Smooth muscle cell (in vitro differentiated cells): ENCODE measurements at regions not wholly inside any gene's neighbourhood (a gene's known extent, or its start where the extent isn't known, plus 50 kb on each side); places are given as distances from the start of the nearest gene placed in this dataset.

ENCODE experiments used
- DNase-seq: peaks from one replicate; lab custom pipeline; 2025; ENCODE audit not compliant: unreplicated experiment; lab: John Stamatoyannopoulos, UW
- H2AFZ ChIP-seq: fragments of 200-600 bp; sonication (generic); 2 replicates; pipeline ENCODE4 v1.6.0; 2016; ENCODE audit warnings: antibody characterized with exemption, low read depth, mild to moderate bottlenecking
- H3F3A ChIP-seq: fragments of 200-600 bp; sonication (generic); 2 replicates; pipeline ENCODE4 v1.6.0; 2017; ENCODE audit warnings: antibody characterized with exemption, low read depth
- H3K27ac ChIP-seq: fragments of 200-600 bp; sonication (generic); 2 replicates; pipeline ENCODE4 v1.5.1; 2016; ENCODE audit warnings: low read depth, mild to moderate bottlenecking
- H3K27me3 ChIP-seq: fragments of 200-600 bp; sonication (generic); 2 replicates; pipeline ENCODE4 v1.6.1; 2016; ENCODE audit warnings: low read depth, mild to moderate bottlenecking
- H3K36me3 ChIP-seq: fragments of 200-600 bp; sonication (generic); 2 replicates; pipeline ENCODE4 v1.5.1; 2016; ENCODE audit warnings: low read depth
- H3K4me1 ChIP-seq: fragments of 200-600 bp; sonication (generic); 2 replicates; pipeline ENCODE4 v1.5.1; 2016; ENCODE audit warnings: low read depth
- H3K4me2 ChIP-seq: fragments of 200-600 bp; sonication (generic); 2 replicates; pipeline ENCODE4 v1.6.0; 2016; ENCODE audit warnings: mild to moderate bottlenecking
- H3K4me3 ChIP-seq: fragments of 200-600 bp; sonication (generic); 2 replicates; pipeline ENCODE4 v1.5.1; 2016; ENCODE audit warnings: mild to moderate bottlenecking
- H3K79me2 ChIP-seq: fragments of 200-600 bp; sonication (generic); 2 replicates; pipeline ENCODE4 v1.6.0; 2016; ENCODE audit warnings: low read depth, mild to moderate bottlenecking
- H3K9ac ChIP-seq: fragments of 200-600 bp; sonication (generic); 2 replicates; pipeline ENCODE4 v1.6.0; 2016; ENCODE audit warnings: low read depth
- H3K9me3 ChIP-seq: fragments of 200-600 bp; sonication (generic); replicated peaks from 2 replicates; pipeline ENCODE4 v1.5.1; 2016; ENCODE audit warnings: low read depth
- H4K20me1 ChIP-seq: fragments of 200-600 bp; sonication (generic); 2 replicates; pipeline ENCODE4 v1.6.0; 2016; ENCODE audit warnings: low read depth
- WGBS: methylation state at CpG from one replicate; pipeline ENCODE4 v1.1.7; 2016; ENCODE audit warnings: low lambda C conversion rate; 5-methylcytosine and 5-hydroxymethylcytosine counted together
- TF ChIP-seq, protein P1 (sequence below): fragments of 200-600 bp; sonication (generic); IDR thresholded peaks from 2 replicates; pipeline ENCODE4 v1.5.1; 2017; ENCODE audit warnings: borderline replicate concordance, mild to moderate bottlenecking, antibody characterized with exemption; ENCODE audit not compliant: insufficient read depth, poor library complexity, severe bottlenecking

DNA sequence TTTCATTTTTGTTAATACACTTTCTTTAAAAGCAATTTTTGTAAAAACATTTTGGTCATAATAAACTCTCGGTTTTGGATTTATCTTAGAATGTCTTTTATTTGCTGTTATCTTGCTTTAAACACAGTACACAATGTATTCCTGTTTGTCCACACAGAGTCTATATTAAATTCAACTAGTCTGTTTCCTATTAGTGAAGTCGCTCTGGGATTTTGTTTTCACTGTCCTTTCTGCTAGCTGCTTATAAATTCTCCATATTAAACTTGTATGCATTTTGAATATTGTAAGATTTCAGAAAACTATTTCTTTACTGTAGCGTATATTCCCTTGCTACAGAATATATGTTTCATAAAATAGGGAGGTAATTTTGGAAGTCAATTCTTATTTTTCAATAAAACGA is 630.2 kb downstream of the HDGFL1 start:
- H3K9ac ChIP-seq = no peak overlapping the region
- no peak overlapping the region for H3K4me2 ChIP-seq
- H3K4me1 ChIP-seq = no peaks in the 10 kb centered on the region
- no peak for DNase-seq
- H3K27ac ChIP-seq = no peak overlapping the region
- H3F3A ChIP-seq = no peaks in the 10 kb centered on the region
- H4K20me1 ChIP-seq = no peaks in the 10 kb centered on the region
- 84% methylated on average over 4 of the region's 4 CpGs for WGBS
- H3K9me3 ChIP-seq = no peaks in the 10 kb centered on the region
- H3K27me3 ChIP-seq = no peaks in the 10 kb centered on the region
- H2AFZ ChIP-seq = no peak overlapping the region
- TF ChIP-seq, protein P1, sequence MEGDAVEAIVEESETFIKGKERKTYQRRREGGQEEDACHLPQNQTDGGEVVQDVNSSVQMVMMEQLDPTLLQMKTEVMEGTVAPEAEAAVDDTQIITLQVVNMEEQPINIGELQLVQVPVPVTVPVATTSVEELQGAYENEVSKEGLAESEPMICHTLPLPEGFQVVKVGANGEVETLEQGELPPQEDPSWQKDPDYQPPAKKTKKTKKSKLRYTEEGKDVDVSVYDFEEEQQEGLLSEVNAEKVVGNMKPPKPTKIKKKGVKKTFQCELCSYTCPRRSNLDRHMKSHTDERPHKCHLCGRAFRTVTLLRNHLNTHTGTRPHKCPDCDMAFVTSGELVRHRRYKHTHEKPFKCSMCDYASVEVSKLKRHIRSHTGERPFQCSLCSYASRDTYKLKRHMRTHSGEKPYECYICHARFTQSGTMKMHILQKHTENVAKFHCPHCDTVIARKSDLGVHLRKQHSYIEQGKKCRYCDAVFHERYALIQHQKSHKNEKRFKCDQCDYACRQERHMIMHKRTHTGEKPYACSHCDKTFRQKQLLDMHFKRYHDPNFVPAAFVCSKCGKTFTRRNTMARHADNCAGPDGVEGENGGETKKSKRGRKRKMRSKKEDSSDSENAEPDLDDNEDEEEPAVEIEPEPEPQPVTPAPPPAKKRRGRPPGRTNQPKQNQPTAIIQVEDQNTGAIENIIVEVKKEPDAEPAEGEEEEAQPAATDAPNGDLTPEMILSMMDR = no peak
- H3K4me3 ChIP-seq = no peak overlapping the region
- H3K36me3 ChIP-seq = no peaks in the 10 kb centered on the region
- H3K79me2 ChIP-seq = no peaks in the 10 kb centered on the region

DNA sequence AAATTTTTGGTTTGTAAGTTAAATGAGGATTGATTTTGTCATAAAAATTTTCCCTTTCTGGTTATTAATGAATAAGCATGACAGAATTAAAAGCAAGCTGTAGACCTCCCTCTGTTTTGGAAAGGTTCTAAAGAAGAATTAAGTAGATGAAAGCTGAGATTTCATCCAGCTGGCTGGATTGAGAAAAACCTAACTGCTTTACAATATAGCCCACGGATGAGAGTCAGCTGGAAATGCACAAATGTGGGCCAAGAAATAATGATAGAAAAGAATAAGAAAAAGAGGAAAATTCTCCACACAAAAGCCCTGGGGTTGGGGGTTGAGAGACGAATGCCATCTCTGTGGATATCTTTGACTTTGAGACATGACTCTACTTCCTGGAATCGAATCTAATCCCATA is 631.6 kb downstream of the HDGFL1 start:
- TF ChIP-seq, protein P1 = no peak
- Histone ChIP-seq H3K79me2 (no peaks in the 10 kb centered on the region), H3F3A (no peaks in the 10 kb centered on the region), H3K9ac (no peak overlapping the region), H3K9me3 (no peaks in the 10 kb centered on the region), H3K27me3 (no peaks in the 10 kb centered on the region), H2AFZ (no peak overlapping the region), H3K4me2 (no peak overlapping the region), H3K4me1 (no peaks in the 10 kb centered on the region), H3K36me3 (no peaks in the 10 kb centered on the region), H3K27ac (no peak overlapping the region), H3K4me3 (no peak overlapping the region), H4K20me1 (no peaks in the 10 kb centered on the region)
- 89% methylated on average over 3 of the region's 3 CpGs for WGBS
- DNase-seq = no peak

DNA sequence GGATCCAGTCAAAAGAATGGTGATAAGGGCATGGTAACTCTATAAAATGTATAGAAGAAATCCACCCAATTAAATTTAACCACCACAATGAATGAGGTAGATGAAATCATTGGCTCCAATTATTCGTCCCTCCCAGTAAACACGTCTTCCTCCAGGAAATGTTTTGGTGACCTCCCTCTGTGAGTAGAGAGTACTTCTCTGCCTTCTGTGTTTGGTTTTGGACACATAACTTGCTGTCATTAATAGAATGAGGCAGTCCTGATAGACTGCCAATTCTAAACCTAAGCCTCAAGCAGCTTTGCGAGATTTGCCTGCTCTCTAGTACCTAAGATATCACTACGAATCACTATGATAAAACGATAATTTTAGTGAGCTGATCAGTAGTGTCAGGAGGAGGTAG is 632.8 kb downstream of the HDGFL1 start:
- no peaks in the 10 kb centered on the region for H3K4me1 ChIP-seq

DNA sequence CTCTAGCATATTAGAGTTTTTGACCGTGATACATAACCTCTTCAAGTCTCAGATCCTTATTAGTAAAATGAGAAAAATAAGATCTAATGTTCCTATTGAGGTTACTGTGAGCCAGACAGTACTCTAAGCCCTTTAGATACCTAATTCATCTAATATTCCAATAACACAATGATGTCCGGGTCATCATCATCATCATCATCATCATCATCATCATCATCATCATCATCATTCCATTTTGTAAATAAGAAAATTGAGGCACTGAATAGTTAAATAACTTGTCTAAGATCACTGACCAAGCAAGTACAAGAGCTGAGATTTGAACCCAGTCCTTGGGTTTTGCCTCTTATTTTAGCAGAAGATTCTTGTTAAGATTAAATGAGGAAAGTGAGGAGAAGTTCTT is 643.0 kb downstream of the HDGFL1 start:
- no peaks in the 10 kb centered on the region for H4K20me1 ChIP-seq
- H3K4me2 ChIP-seq = no peak overlapping the region
- no peaks in the 10 kb centered on the region for H3K36me3 ChIP-seq
- TF ChIP-seq, protein P1 = no peak
- DNase-seq = no peak
- WGBS = 48% methylated on average over 2 of the region's 2 CpGs
- no peak overlapping the region for H3K4me3 ChIP-seq
- H3K9ac ChIP-seq = no peak overlapping the region
- H3K9me3 ChIP-seq = no peaks in the 10 kb centered on the region
- H3K4me1 ChIP-seq = no peaks in the 10 kb centered on the region
- no peaks in the 10 kb centered on the region for H3F3A ChIP-seq
- no peak overlapping the region for H2AFZ ChIP-seq
- no peak overlapping the region for H3K27ac ChIP-seq
- H3K79me2 ChIP-seq = no peaks in the 10 kb centered on the region
- no peaks in the 10 kb centered on the region for H3K27me3 ChIP-seq

More for the DNA sequence above, 632.8 kb downstream of the HDGFL1 start:
- no peaks in the 10 kb centered on the region for H3F3A ChIP-seq
- 67% methylated on average over 5 of the region's 5 CpGs for WGBS
- no peak for DNase-seq
- H3K4me2 ChIP-seq = no peak overlapping the region
- H3K9me3 ChIP-seq = no peaks in the 10 kb centered on the region
- no peak overlapping the region for H2AFZ ChIP-seq
- no peaks in the 10 kb centered on the region for H3K27me3 ChIP-seq
- TF ChIP-seq, protein P1 = no peak
- no peak overlapping the region for H3K27ac ChIP-seq
- no peak overlapping the region for H3K4me3 ChIP-seq
- H3K36me3 ChIP-seq = no peaks in the 10 kb centered on the region
- no peak overlapping the region for H3K9ac ChIP-seq
- H3K79me2 ChIP-seq = no peaks in the 10 kb centered on the region
- H4K20me1 ChIP-seq = no peaks in the 10 kb centered on the region
